AG04450 (cell line): ENCODE measurements at regions not wholly inside any gene's neighbourhood (a gene's known extent, or its start where the extent isn't known, plus 50 kb on each side); places are given as distances from the start of the nearest gene placed in this dataset.
"Not testable (repeated sequence)": the region's sequence is repeated elsewhere in the genome, so short reads cannot be mapped to it uniquely, and the experiment has no call there.

ENCODE experiments used
- CTCF ChIA-PET: fragments of 300-600, 350-600 bp; formaldehyde crosslinking; extraction: SDS; loops from one replicate; lab custom pipeline; 2022; ENCODE audit warnings: antibody characterized with exemption, inconsistent platforms; lab: Charles Lee
- POLR2A ChIA-PET: fragments of 350-600 bp; formaldehyde crosslinking; extraction: SDS; loops from one replicate; lab custom pipeline; 2021; ENCODE audit warnings: antibody characterized with exemption, inconsistent platforms; lab: Yijun Ruan, JAX
- DNase-seq: peaks from one replicate; pipeline ENCODE4 v3.0.0-alpha.2; 2011; ENCODE audit warnings: low read depth, low spot score
- H3K27ac ChIP-seq: one replicate; pipeline ENCODE4 v1.5.1; 2012; ENCODE audit warnings: low read depth, low read length, control low read depth
- H3K27me3 ChIP-seq: one replicate; pipeline ENCODE4 v1.6.0; 2012; ENCODE audit warnings: low read length; ENCODE audit not compliant: control insufficient read depth, insufficient read depth
- H3K4me3 ChIP-seq: 2 replicates; pipeline ENCODE4 v1.5.1; 2011; ENCODE audit warnings: mild to moderate bottlenecking, low read depth, low read length, control low read depth
- H3K9me3 ChIP-seq: 2 replicates; pipeline ENCODE4 v1.5.1; 2012; ENCODE audit warnings: low read length; ENCODE audit not compliant: control insufficient read depth, insufficient read depth
- CTCF ChIP-seq: IDR thresholded peaks from 2 replicates; pipeline ENCODE4 v1.5.1; 2011; ENCODE audit warnings: low read depth, low read length, control low read depth, inconsistent platforms

- ChIA-PET POLR2A (no interaction called here), CTCF (no interaction called here)
- Histone ChIP-seq H3K4me3 (no peak overlapping the region), H3K27me3 (no peaks in the 10 kb centered on the region), H3K27ac (no peak overlapping the region), H3K9me3 (no peaks in the 10 kb centered on the region; the same call in 1 of the 2 replicates)
- no peak for TF ChIP-seq CTCF
- no peak for DNase-seq
Observed at GRCh38 chr12:40172879-40173278, 51.9 kb upstream of the LRRK2 start.

DNA sequence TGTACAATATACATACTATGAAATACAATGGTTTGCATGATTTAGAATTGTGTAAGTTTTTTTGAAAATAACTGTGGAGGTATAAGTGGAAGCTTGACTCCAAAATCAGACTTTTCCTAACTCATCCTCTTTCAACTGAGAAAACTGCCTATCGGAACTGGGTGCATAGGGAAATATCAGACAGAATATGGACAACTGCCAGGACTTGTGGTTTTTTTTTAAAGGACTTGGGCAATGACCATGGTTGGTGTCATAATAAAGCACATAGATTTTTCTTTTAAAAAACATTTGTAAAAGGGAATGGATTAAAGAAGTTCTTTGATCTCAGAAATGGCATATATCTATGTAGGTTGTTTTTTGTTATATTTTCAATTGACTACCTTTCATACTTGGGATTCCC lies 53.3 kb upstream of the LRRK2 start:
- Histone ChIP-seq H3K4me3 (no peak overlapping the region), H3K27ac (no peak overlapping the region), H3K27me3 (no peaks in the 10 kb centered on the region), H3K9me3 (no peaks in the 10 kb centered on the region)
- CTCF ChIA-PET, result no interaction called here
- POLR2A ChIA-PET, result no interaction called here
- DNase-seq, result no peak
- TF ChIP-seq CTCF, result no peak

DNA sequence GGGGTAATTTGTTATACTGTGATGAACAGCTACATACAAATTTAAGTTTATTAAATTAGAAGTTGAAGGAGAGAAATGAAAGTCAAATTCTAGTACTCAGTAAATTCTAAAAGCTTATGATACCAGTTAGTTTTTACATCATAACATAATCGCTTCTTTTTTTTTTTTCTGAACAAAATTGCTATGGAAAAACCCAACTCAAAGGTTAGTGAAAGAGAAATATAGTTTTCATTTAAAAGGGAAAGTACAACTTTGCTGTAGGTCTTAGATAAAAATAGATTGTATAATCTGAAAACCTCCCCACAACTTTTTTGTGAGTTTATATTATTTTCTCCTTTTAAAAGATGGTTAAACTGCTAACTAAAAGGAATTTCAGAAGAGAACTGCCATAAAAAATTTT lies 53.7 kb upstream of the LRRK2 start:
- H3K27ac ChIP-seq, result no peak overlapping the region
- ChIA-PET CTCF (no interaction called here), POLR2A (no interaction called here)
- DNase-seq, result no peak
- H3K27me3 ChIP-seq, result no peaks in the 10 kb centered on the region
- TF ChIP-seq CTCF, result no peak
- no peak overlapping the region for H3K4me3 ChIP-seq
- H3K9me3 ChIP-seq, result no peaks in the 10 kb centered on the region

- no peak for TF ChIP-seq CTCF
- Histone ChIP-seq H3K27me3 (no peaks in the 10 kb centered on the region), H3K27ac (no peak overlapping the region), H3K9me3 (no peaks in the 10 kb centered on the region), H3K4me3 (no peak overlapping the region)
- CTCF ChIA-PET, result no interaction called here
- DNase-seq, result no peak
- POLR2A ChIA-PET, result no interaction called here
Observed at GRCh38 chr12:40170593-40170992, 54.2 kb upstream of the LRRK2 start.

DNA sequence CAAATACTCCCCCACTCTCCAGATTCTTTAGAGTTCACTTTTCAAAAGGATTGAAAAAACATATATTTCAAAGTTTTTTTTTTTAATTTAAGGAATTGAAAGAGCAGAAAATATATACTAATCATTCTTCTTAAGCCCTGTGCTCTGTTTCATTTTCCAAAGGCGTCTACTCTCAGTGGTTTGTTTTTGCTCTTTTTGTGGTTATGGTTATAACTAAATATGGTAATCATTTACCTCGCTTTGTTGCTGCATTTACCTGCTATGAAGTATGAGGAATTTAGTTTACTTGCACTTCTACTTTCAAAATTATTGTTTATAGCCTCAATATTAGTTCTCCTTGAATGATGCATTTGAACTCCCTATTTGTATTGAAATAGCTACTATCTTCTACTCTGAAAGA lies 55.9 kb upstream of the LRRK2 start:
- H3K27ac ChIP-seq, result no peak overlapping the region
- H3K27me3 ChIP-seq, result no peaks in the 10 kb centered on the region
- no peak for DNase-seq
- no peak for TF ChIP-seq CTCF
- POLR2A ChIA-PET, result no interaction called here
- H3K9me3 ChIP-seq, result no peaks in the 10 kb centered on the region
- CTCF ChIA-PET, result no interaction called here
- H3K4me3 ChIP-seq, result no peak overlapping the region

DNA sequence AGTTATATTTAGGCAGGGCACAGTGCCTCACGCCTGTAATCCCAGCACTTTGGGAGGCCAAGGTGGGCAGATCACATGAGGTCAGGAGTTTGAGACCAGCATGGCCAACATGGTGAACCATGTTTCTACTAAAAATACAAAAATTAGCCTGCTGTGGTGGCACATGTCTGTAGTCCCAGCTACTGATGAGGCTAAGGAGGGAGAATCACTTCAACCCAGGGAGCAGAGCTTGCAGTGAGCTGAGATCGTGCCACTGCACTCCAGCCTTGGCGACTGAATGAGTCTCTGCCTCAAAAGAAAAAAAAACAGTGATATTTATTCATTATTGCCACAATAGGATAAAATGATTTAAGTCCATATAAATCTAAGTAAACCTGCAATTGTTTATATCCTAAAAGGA lies 56.4 kb upstream of the LRRK2 start:
- DNase-seq, H3K9me3 ChIP-seq, CTCF ChIA-PET, POLR2A ChIA-PET, H3K4me3 ChIP-seq, H3K27ac ChIP-seq, H3K27me3 ChIP-seq: not testable (repeated sequence)
